ENCODE measurements at regions not wholly inside any gene's neighbourhood (a gene's known extent, or its start where the extent isn't known, plus 50 kb on each side); places are given as distances from the start of the nearest gene placed in this dataset.

GRCh38 chr1:243924188-243924587 is 74.1 kb upstream of the AKT3 start:
- TF ChIP-seq CTCF (IDR thresholded peaks at IDR 0.05) = no peak
- TF ChIP-seq POLR2A (IDR thresholded peaks at IDR 0.05) = no peak
- TF ChIP-seq POLR2AphosphoS5 (IDR thresholded peaks at IDR 0.05) = no peak
